Glutamatergic neuron (in vitro differentiated cells): ENCODE measurements at regions not wholly inside any gene's neighbourhood (a gene's known extent, or its start where the extent isn't known, plus 50 kb on each side); places are given as distances from the start of the nearest gene placed in this dataset.

Source experiments
- DNase-seq: peaks from one replicate; pipeline ENCODE4 v3.0.0; 2022
- H3K27ac Mint-ChIP-seq: one replicate; pipeline ENCODE4 v1.8.0; 2020; ENCODE audit warnings: mild to moderate bottlenecking, mixed read lengths, inconsistent platforms; ENCODE audit not compliant: unreplicated experiment
- H3K27me3 Mint-ChIP-seq: one replicate; pipeline ENCODE4 v1.8.0; 2020; ENCODE audit warnings: mild to moderate bottlenecking, moderate library complexity, mixed read lengths, inconsistent platforms; ENCODE audit not compliant: unreplicated experiment
- H3K36me3 Mint-ChIP-seq: one replicate; pipeline ENCODE4 v1.8.0; 2020; ENCODE audit warnings: mild to moderate bottlenecking, mixed read lengths, inconsistent platforms; ENCODE audit not compliant: unreplicated experiment
- H3K4me1 Mint-ChIP-seq: one replicate; pipeline ENCODE4 v1.8.0; 2020; ENCODE audit warnings: mild to moderate bottlenecking, low read depth, mixed read lengths, inconsistent platforms; ENCODE audit not compliant: unreplicated experiment
- H3K4me3 Mint-ChIP-seq: one replicate; pipeline ENCODE4 v1.8.0; 2020; ENCODE audit warnings: mild to moderate bottlenecking, mixed read lengths, inconsistent platforms; ENCODE audit not compliant: unreplicated experiment
- H3K9me3 Mint-ChIP-seq: one replicate; pipeline ENCODE4 v1.8.0; 2020; ENCODE audit warnings: mild to moderate bottlenecking, moderate library complexity, mixed read lengths, inconsistent platforms; ENCODE audit not compliant: unreplicated experiment
- CTCF ChIP-seq: fragments of 200-600 bp; sonication (generic); IDR thresholded peaks from one replicate; pipeline ENCODE4 v1.5.0; 2021; ENCODE audit not compliant: partially characterized antibody, unreplicated experiment

GRCh38 chr9:129561594-129562281 lies 59.2 kb downstream of the C9orf50 start:
- Mint-ChIP-seq H3K27ac (peak overlapping the region; percentile 64), H3K9me3 (peaks cover 5% of the 10 kb centered on the region), H3K4me3 (no peak overlapping the region), H3K27me3 (peaks cover 5% of the 10 kb centered on the region), H3K36me3 (no peaks in the 10 kb centered on the region), H3K4me1 (peaks cover 27% of the 10 kb centered on the region)
- no peak for TF ChIP-seq CTCF
- peak; percentile 34 for DNase-seq

GRCh38 chr9:129560881-129561306 lies 60.0 kb downstream of the C9orf50 start:
- TF ChIP-seq CTCF = no peak
- DNase-seq = no peak
- peaks cover 5% of the 10 kb centered on the region for H3K27me3 Mint-ChIP-seq
- H3K4me1 Mint-ChIP-seq = peaks cover 31% of the 10 kb centered on the region
- H3K4me3 Mint-ChIP-seq = no peak overlapping the region
- peaks cover 7% of the 10 kb centered on the region for H3K9me3 Mint-ChIP-seq
- H3K36me3 Mint-ChIP-seq = no peaks in the 10 kb centered on the region
- peak overlapping the region; percentile 75 for H3K27ac Mint-ChIP-seq

- peaks cover 30% of the 10 kb centered on the region for H3K4me1 Mint-ChIP-seq
- H3K36me3 Mint-ChIP-seq = no peaks in the 10 kb centered on the region
- H3K27ac Mint-ChIP-seq = peak overlapping the region; percentile 40
- DNase-seq = no peak
- H3K4me3 Mint-ChIP-seq = peak overlapping the region; percentile 25
- peaks cover 7% of the 10 kb centered on the region for H3K9me3 Mint-ChIP-seq
- TF ChIP-seq CTCF = no peak
- H3K27me3 Mint-ChIP-seq = peaks cover 5% of the 10 kb centered on the region
These were observed 61.4 kb downstream of the C9orf50 start for GRCh38 chr9:129559506-129559881.

- TF ChIP-seq CTCF = no peak
- Mint-ChIP-seq H3K9me3 (peaks cover 7% of the 10 kb centered on the region), H3K27me3 (peaks cover 5% of the 10 kb centered on the region), H3K4me1 (peaks cover 30% of the 10 kb centered on the region), H3K36me3 (no peaks in the 10 kb centered on the region), H3K4me3 (peak overlapping the region; percentile 63), H3K27ac (peak overlapping the region; percentile 40)
- DNase-seq = no peak
These were observed 62.1 kb downstream of the C9orf50 start for GRCh38 chr9:129558551-129559505.
